Activated B cell treated with CpG ODN at 0.5 μM for 24 hours (primary cell): ENCODE measurements at regions not wholly inside any gene's neighbourhood (a gene's known extent, or its start where the extent isn't known, plus 50 kb on each side); places are given as distances from the start of the nearest gene placed in this dataset.

Source experiments
- ATAC-seq: fragments of 200-7000 bp; cut with Tn5 transposase; one replicate; pipeline ENCODE4 v1.10.0; 2021; ENCODE audit warnings: low read depth, mild to moderate bottlenecking, moderate library complexity
- CTCF ChIA-PET: fragments of 350-600 bp; sonication (Branson Sonifier 250); formaldehyde crosslinking; loops from one replicate; lab custom pipeline; 2021; ENCODE audit warnings: antibody characterized with exemption; lab: Charles Lee
- POLR2A ChIA-PET: fragments of 350-600 bp; sonication (Branson Sonifier 250); formaldehyde crosslinking; loops from one replicate; lab custom pipeline; 2021; ENCODE audit warnings: antibody characterized with exemption; lab: Charles Lee
- DNase-seq: peaks from one replicate; pipeline ENCODE4 v3.0.0; 2022
- H3K27ac Mint-ChIP-seq: one replicate; pipeline ENCODE4 v1.8.0; 2020; ENCODE audit warnings: mixed read lengths
- H3K27me3 Mint-ChIP-seq: one replicate; pipeline ENCODE4 v1.8.0; 2021; ENCODE audit warnings: mixed read lengths
- H3K36me3 Mint-ChIP-seq: one replicate; pipeline ENCODE4 v1.8.0; 2021; ENCODE audit warnings: low read depth, mixed read lengths
- H3K4me1 Mint-ChIP-seq: one replicate; pipeline ENCODE4 v1.8.0; 2021; ENCODE audit warnings: mixed read lengths
- H3K4me3 Mint-ChIP-seq: one replicate; pipeline ENCODE4 v1.8.0; 2020; ENCODE audit warnings: mild to moderate bottlenecking, mixed read lengths
- H3K9me3 Mint-ChIP-seq: one replicate; pipeline ENCODE4 v1.8.0; 2020; ENCODE audit warnings: mixed read lengths
- intact Hi-C: fragments of 100-400 bp; cut with micrococcal nuclease; formaldehyde crosslinking; loops from one replicate; pipeline ENCODE4 v1.15.1; 2024
- TF ChIP-seq, protein P1 (sequence below): fragments of 200-600 bp; IDR thresholded peaks from one replicate; pipeline ENCODE4 v1.8.0; 2022; ENCODE audit warnings: antibody characterized with exemption, mild to moderate bottlenecking

DNA sequence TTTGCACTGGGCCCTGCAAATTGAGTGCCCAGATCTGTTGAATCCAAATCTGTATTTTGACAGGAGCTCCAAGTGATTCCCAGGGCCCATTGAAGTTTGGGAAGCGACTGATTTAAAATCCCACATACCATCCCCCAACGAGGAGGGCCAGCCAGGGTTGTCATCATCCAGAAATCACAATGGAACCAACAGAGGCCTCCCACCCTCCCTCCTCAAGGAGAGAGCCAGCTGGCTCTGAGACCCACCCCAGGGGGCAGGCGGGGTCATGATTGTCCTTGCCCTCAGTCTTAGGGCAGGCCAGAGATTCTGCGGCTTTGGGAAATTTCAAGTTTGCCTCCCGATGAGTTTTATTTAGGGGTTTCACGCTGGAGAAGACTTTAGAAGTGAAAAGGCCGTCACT is 358.2 kb downstream of the MN1 start:
- Mint-ChIP-seq H3K27ac (no peak overlapping the region), H3K4me3 (no peak overlapping the region), H3K36me3 (no peaks in the 10 kb centered on the region), H3K27me3 (peaks cover 3% of the 10 kb centered on the region), H3K9me3 (no peaks in the 10 kb centered on the region), H3K4me1 (no peaks in the 10 kb centered on the region)
- ATAC-seq (no peak), DNase-seq (no peak)
- ChIA-PET CTCF (no interaction called here), POLR2A (no interaction called here)
- intact Hi-C loops = no loop called here
- TF ChIP-seq, protein P1, sequence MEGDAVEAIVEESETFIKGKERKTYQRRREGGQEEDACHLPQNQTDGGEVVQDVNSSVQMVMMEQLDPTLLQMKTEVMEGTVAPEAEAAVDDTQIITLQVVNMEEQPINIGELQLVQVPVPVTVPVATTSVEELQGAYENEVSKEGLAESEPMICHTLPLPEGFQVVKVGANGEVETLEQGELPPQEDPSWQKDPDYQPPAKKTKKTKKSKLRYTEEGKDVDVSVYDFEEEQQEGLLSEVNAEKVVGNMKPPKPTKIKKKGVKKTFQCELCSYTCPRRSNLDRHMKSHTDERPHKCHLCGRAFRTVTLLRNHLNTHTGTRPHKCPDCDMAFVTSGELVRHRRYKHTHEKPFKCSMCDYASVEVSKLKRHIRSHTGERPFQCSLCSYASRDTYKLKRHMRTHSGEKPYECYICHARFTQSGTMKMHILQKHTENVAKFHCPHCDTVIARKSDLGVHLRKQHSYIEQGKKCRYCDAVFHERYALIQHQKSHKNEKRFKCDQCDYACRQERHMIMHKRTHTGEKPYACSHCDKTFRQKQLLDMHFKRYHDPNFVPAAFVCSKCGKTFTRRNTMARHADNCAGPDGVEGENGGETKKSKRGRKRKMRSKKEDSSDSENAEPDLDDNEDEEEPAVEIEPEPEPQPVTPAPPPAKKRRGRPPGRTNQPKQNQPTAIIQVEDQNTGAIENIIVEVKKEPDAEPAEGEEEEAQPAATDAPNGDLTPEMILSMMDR = no peak

DNA sequence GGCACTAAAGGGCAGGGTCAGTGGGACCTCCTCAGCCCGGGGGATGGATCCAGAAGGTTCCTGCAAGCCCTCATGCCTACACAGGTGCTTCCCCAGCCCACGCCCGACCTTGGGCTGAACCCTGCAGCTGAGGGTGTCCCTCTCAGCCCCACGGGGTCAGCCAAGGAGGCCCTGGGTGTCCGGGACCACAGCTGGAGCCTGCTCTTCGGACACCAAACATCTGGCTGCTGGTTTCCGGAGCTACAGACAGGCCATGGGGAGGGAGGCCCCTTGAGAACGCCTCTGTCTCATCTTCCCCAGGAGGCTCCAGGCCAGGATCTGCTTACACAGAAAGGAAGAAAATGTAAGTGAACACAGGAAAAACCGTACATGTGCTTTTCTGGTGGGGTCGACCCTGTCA is 355.7 kb downstream of the MN1 start:
- Mint-ChIP-seq H3K36me3 (no peaks in the 10 kb centered on the region), H3K4me1 (no peaks in the 10 kb centered on the region), H3K9me3 (peaks cover 4% of the 10 kb centered on the region), H3K4me3 (no peak overlapping the region), H3K27ac (no peak overlapping the region), H3K27me3 (no peaks in the 10 kb centered on the region)
- DNase-seq (no peak), ATAC-seq (no peak)
- CTCF ChIA-PET = no interaction called here
- intact Hi-C loops = no loop called here
- POLR2A ChIA-PET = no interaction called here
- TF ChIP-seq, protein P1 = no peak

DNA sequence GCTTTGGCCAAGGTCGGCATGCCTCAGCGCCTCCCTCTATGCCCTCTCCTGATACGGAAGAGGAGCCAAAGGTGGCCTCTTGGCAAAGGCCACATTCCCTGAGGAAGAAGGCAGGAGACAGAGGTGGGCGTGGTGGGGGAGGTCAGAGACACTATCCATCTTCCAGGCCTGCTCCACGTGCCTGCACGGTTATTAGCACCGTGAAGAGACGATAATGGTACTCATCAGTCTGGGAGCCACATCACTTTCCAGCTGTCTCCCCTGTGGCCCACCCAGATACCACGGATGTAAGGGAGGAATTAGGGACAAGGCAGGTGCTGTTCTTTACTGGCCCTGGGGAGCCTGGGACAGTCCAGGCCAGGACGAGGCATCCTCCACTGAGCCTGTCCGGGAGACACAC is 354.3 kb downstream of the MN1 start:
- TF ChIP-seq, protein P1 = no peak
- Mint-ChIP-seq H3K4me1 (no peaks in the 10 kb centered on the region), H3K9me3 (peaks cover 6% of the 10 kb centered on the region), H3K36me3 (no peaks in the 10 kb centered on the region), H3K4me3 (no peak overlapping the region), H3K27ac (no peak overlapping the region), H3K27me3 (no peaks in the 10 kb centered on the region)
- intact Hi-C loops = no loop called here
- ChIA-PET POLR2A (no interaction called here), CTCF (no interaction called here)
- no peak for DNase-seq
- ATAC-seq = no peak

DNA sequence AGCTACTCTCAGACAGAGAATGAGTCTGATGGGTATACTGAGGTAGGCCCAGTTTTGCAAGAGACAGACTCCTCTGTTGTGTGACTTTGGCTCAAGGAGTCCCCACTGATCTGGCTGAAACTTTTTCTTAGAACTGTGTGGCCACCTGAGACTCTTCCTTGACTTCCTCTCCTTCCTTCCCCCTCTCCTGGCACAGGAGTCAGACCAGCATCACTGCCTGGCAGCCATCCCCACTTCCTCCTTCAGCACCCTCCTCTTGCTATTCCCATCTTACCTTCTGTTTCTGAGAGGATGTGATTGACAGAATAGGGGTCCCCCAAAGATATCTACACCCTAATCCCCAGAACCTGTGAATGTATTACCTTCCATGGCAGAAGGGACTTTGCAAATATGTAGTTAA is 351.1 kb downstream of the MN1 start:
- H3K27ac Mint-ChIP-seq = no peak overlapping the region
- H3K27me3 Mint-ChIP-seq = no peaks in the 10 kb centered on the region
- ChIA-PET POLR2A (no interaction called here), CTCF (no interaction called here)
- H3K4me3 Mint-ChIP-seq = no peak overlapping the region
- intact Hi-C loops = no loop called here
- no peaks in the 10 kb centered on the region for H3K4me1 Mint-ChIP-seq
- H3K36me3 Mint-ChIP-seq = no peaks in the 10 kb centered on the region
- TF ChIP-seq, protein P1 = no peak
- ATAC-seq (no peak), DNase-seq (no peak)
- peaks cover 6% of the 10 kb centered on the region for H3K9me3 Mint-ChIP-seq

DNA sequence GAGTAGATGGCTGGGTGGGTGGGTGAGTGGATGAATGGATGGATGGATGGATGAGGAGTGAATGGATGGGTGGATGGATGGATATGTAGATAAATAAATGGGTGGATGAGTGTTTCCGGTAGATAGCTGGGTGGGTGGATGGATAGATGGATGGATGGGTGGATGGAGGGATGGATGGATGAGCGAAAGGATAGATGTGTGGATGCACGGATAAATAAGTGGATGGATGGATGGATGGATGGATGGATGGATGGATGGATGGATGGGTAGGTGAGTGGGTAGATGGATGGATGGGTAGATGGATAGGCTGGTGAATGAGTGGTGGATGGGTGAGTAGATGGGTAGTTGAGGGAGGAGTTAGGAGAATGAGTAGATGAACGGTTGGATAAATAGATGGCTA is 349.3 kb downstream of the MN1 start:
- no peaks in the 10 kb centered on the region for H3K4me1 Mint-ChIP-seq

More for the DNA sequence above, 349.3 kb downstream of the MN1 start:
- TF ChIP-seq, protein P1 = no peak
- H3K9me3 Mint-ChIP-seq = peaks cover 6% of the 10 kb centered on the region
- no peak overlapping the region for H3K4me3 Mint-ChIP-seq
- H3K36me3 Mint-ChIP-seq = no peaks in the 10 kb centered on the region
- no peaks in the 10 kb centered on the region for H3K27me3 Mint-ChIP-seq
- ChIA-PET CTCF (no interaction called here), POLR2A (no interaction called here)
- no peak for ATAC-seq
- intact Hi-C loops = no loop called here
- no peak for DNase-seq
- H3K27ac Mint-ChIP-seq = no peak overlapping the region
